ENCODE measurements at regions not wholly inside any gene's neighbourhood (a gene's known extent, or its start where the extent isn't known, plus 50 kb on each side); places are given as distances from the start of the nearest gene placed in this dataset.

DNA sequence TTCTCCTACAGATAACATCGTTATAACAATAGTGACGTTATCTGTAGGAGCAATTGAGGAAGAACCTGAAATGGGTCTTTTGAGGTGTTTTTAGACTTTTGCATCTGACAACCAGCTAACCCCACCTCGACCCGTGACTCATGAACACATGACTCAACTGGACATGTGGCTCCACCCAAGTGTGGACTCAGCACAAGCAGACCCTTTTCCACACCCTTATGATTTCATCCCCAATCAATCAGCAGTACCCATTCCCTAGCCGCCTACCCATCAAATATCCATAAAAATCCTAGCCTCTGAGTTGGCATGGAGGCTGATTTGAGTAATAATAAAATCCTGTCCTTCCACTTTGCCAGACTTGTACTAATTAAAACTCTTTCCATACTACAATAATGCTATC is 255.4 kb downstream of the ARPP21 start:
- no peak overlapping the region for H3K4me3 ChIP-seq (ENCODE audit: low read length)
- TF ChIP-seq, protein P1, sequence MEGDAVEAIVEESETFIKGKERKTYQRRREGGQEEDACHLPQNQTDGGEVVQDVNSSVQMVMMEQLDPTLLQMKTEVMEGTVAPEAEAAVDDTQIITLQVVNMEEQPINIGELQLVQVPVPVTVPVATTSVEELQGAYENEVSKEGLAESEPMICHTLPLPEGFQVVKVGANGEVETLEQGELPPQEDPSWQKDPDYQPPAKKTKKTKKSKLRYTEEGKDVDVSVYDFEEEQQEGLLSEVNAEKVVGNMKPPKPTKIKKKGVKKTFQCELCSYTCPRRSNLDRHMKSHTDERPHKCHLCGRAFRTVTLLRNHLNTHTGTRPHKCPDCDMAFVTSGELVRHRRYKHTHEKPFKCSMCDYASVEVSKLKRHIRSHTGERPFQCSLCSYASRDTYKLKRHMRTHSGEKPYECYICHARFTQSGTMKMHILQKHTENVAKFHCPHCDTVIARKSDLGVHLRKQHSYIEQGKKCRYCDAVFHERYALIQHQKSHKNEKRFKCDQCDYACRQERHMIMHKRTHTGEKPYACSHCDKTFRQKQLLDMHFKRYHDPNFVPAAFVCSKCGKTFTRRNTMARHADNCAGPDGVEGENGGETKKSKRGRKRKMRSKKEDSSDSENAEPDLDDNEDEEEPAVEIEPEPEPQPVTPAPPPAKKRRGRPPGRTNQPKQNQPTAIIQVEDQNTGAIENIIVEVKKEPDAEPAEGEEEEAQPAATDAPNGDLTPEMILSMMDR (IDR thresholded peaks at IDR 0.05; ENCODE audit: low read depth, low read length), result no peak
- no peak for TF ChIP-seq EZH2phosphoT487 (IDR thresholded peaks at IDR 0.05; ENCODE audit: low read depth)
- H3K27ac ChIP-seq (ENCODE audit: low read length), result no peak overlapping the region
- no peaks in the 10 kb centered on the region for H3K79me2 ChIP-seq (ENCODE audit: low read length)
- H4K20me1 ChIP-seq (ENCODE audit: insufficient read depth, low read length), result no peaks in the 10 kb centered on the region
- no peak overlapping the region for H2AFZ ChIP-seq (ENCODE audit: low read depth, low read length)
- no peaks in the 10 kb centered on the region for H3K4me1 ChIP-seq (ENCODE audit: low read length)
- peaks cover 10% of the 10 kb centered on the region; the same call in 1 of the 2 replicates for H3K9me3 ChIP-seq (ENCODE audit: insufficient read depth, low read length)
- no peak overlapping the region for H3K4me2 ChIP-seq (ENCODE audit: low read length)
- H3K27me3 ChIP-seq (ENCODE audit: low read depth, low read length), result no peaks in the 10 kb centered on the region
- H3K36me3 ChIP-seq (replicated peaks; ENCODE audit: low read depth, low read length), result peaks cover 6% of the 10 kb centered on the region
- H3K9ac ChIP-seq (ENCODE audit: low read length), result no peak overlapping the region

DNA sequence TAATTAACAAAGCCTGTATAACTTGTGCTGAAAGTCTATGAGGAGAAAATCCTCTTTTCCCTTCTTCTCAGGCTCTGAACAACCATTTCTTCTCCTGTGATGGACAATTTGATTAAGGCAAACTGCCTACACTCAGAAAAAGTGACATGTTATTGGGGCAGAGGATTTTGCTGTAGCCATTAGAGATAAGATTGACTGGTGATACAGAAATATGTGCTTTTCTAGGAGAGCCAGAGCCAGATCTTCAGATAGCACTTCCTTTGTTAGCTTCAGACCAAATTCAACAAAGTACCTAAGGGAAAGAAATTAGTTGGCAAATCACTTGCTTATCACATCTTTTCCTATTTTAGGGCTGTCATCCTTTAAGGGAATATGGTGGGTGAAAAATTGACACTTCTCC is 259.9 kb downstream of the ARPP21 start:
- no peaks in the 10 kb centered on the region for H4K20me1 ChIP-seq (ENCODE audit: insufficient read depth, low read length)
- H2AFZ ChIP-seq (ENCODE audit: low read depth, low read length), result no peak overlapping the region
- peaks cover 6% of the 10 kb centered on the region for H3K36me3 ChIP-seq (replicated peaks; ENCODE audit: low read depth, low read length)
- H3K79me2 ChIP-seq (ENCODE audit: low read length), result no peaks in the 10 kb centered on the region
- no peaks in the 10 kb centered on the region for H3K4me1 ChIP-seq (ENCODE audit: low read length)
- no peak overlapping the region for H3K4me2 ChIP-seq (ENCODE audit: low read length)
- peaks cover 7% of the 10 kb centered on the region; the same call in 1 of the 2 replicates for H3K9me3 ChIP-seq (ENCODE audit: insufficient read depth, low read length)
- no peak overlapping the region for H3K27ac ChIP-seq (ENCODE audit: low read length)
- no peak for TF ChIP-seq EZH2phosphoT487 (IDR thresholded peaks at IDR 0.05; ENCODE audit: low read depth)
- TF ChIP-seq, protein P1 (IDR thresholded peaks at IDR 0.05; ENCODE audit: low read depth, low read length), result no peak
- H3K9ac ChIP-seq (ENCODE audit: low read length), result no peak overlapping the region
- H3K4me3 ChIP-seq (ENCODE audit: low read length), result no peak overlapping the region
- no peaks in the 10 kb centered on the region for H3K27me3 ChIP-seq (ENCODE audit: low read depth, low read length)

DNA sequence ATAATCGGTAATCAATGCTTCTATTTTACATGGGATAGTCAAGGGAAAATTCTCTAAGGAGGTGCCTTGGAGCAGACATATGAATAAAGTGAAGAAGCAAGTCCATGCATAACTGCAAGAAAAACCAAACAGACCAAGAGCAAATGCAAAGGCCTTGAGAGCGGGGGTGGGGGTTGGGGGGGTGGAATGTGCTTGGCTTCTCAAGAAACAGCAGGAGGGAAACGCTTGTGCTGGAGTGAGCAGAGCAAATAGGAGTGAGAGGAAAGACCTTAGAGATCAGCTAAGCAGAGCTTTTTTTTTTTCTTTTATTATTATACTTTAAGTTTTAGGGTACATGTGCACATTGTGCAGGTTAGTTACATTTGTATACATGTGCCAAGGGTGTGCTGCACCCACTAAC is 260.8 kb downstream of the ARPP21 start:
- no peaks in the 10 kb centered on the region for H3K4me1 ChIP-seq (ENCODE audit: low read length)
- H3K4me3 ChIP-seq (ENCODE audit: low read length), result no peak overlapping the region
- H3K27ac ChIP-seq (ENCODE audit: low read length), result no peak overlapping the region
- H3K36me3 ChIP-seq (replicated peaks; ENCODE audit: low read depth, low read length), result peaks cover under 1% of the 10 kb centered on the region
- TF ChIP-seq, protein P1 (IDR thresholded peaks at IDR 0.05; ENCODE audit: low read depth, low read length), result no peak
- TF ChIP-seq EZH2phosphoT487 (IDR thresholded peaks at IDR 0.05; ENCODE audit: low read depth), result no peak
- no peak overlapping the region for H3K9ac ChIP-seq (ENCODE audit: low read length)
- H3K9me3 ChIP-seq (ENCODE audit: insufficient read depth, low read length), result peaks cover 5% of the 10 kb centered on the region; the same call in 1 of the 2 replicates
- no peak overlapping the region for H2AFZ ChIP-seq (ENCODE audit: low read depth, low read length)
- no peaks in the 10 kb centered on the region for H4K20me1 ChIP-seq (ENCODE audit: insufficient read depth, low read length)
- H3K27me3 ChIP-seq (ENCODE audit: low read depth, low read length), result no peaks in the 10 kb centered on the region
- no peaks in the 10 kb centered on the region for H3K79me2 ChIP-seq (ENCODE audit: low read length)
- no peak overlapping the region for H3K4me2 ChIP-seq (ENCODE audit: low read length)

DNA sequence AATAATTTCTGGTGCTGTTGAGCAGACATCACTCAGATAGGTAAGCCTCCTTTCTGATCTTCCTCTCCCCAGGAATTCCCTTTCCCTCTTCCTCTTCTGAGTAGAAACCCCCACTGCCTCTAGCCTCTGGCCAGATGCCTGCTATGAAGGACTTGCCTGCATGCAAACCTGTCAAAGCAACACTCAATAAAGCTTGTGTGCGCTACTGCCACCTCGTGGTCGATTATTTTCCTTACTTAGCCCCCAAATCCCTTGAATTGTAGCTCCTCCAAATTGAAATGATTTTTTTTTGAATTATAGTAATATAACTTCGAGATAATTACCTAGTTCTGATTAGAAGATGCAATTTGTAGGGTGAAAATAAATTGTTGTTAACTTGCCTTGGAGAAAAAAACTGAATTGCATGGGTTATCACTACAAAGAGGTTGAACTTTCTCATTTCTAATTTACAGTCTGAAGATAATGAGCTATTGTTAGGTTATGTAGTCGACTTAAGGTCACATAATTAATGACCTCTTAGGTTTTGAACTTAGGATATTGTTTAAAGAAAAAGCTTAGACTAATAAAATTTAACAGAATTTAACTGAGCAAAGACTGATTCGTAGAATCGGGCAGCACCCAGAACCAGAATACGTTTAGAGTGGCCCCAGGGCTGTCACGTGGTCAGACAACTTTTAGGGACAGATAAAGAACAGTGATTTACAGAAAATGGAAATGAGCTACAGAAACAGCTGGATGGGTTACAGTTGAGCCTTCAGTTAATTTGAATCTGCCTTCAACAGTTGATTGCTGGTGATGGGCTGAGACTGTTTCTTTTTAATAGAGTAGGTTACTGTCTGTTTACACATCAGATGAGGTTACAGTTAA is 269.3 kb downstream of the ARPP21 start:
- H3K4me2 ChIP-seq (ENCODE audit: low read length), result no peak overlapping the region
- H3K27ac ChIP-seq (ENCODE audit: low read length), result no peak overlapping the region
- no peaks in the 10 kb centered on the region for H3K27me3 ChIP-seq (ENCODE audit: low read depth, low read length)
- 0 out of 2 replicates have a peak, but pooled peaks cover 2% of the 10 kb centered on the region for H3K4me1 ChIP-seq (ENCODE audit: low read length)
- H4K20me1 ChIP-seq (ENCODE audit: insufficient read depth, low read length), result no peaks in the 10 kb centered on the region
- TF ChIP-seq EZH2phosphoT487 (IDR thresholded peaks at IDR 0.05; ENCODE audit: low read depth), result no peak
- TF ChIP-seq, protein P1 (IDR thresholded peaks at IDR 0.05; ENCODE audit: low read depth, low read length), result peak; percentile 91
- no peak overlapping the region for H3K9ac ChIP-seq (ENCODE audit: low read length)
- H2AFZ ChIP-seq (ENCODE audit: low read depth, low read length), result no peak overlapping the region
- H3K9me3 ChIP-seq (ENCODE audit: insufficient read depth, low read length), result no peaks in the 10 kb centered on the region
- H3K36me3 ChIP-seq (replicated peaks; ENCODE audit: low read depth, low read length), result no peaks in the 10 kb centered on the region
- no peak overlapping the region for H3K4me3 ChIP-seq (ENCODE audit: low read length)
- H3K79me2 ChIP-seq (ENCODE audit: low read length), result no peaks in the 10 kb centered on the region

Data from OCI-LY3 (cell line).